Aorta (tissue), 5 donors: ENCODE measurements at regions not wholly inside any gene's neighbourhood (a gene's known extent, or its start where the extent isn't known, plus 50 kb on each side); places are given as distances from the start of the nearest gene placed in this dataset.

ENCODE experiments used
- ATAC-seq: fragments of 200-7000 bp; cut with Tn5 transposase; one replicate; pipeline ENCODE4 v1.9.1; 2022; ENCODE audit warnings: moderate library complexity; ENCODE audit not compliant: low FRiP score
- DNase-seq, 2 donors: peaks; one replicate each; pipeline ENCODE4 v3.0.0-alpha.2; 2020
- H3K27ac ChIP-seq, 2 donors: one replicate each; pipeline ENCODE4 v1.5.1; 2013; ENCODE audit warnings: low read length in 2 of 2, mild to moderate bottlenecking in 2 of 2, moderate library complexity in 2 of 2, control low read depth in 1 of 2, inconsistent platforms in 1 of 2, low read depth in 1 of 2
- H3K27me3 ChIP-seq, 2 donors: one replicate each; pipeline ENCODE4 v1.6.1; 2013; ENCODE audit warnings: control low read depth in 1 of 2, low read length in 1 of 2, mild to moderate bottlenecking in 1 of 2, moderate library complexity in 1 of 2; ENCODE audit not compliant: insufficient read depth in 2 of 2, control insufficient read depth in 1 of 2
- H3K36me3 ChIP-seq, 2 donors: one replicate each; pipeline ENCODE4 v1.6.1; 2013; ENCODE audit warnings: control low read depth in 1 of 2, low read length in 1 of 2, mild to moderate bottlenecking in 1 of 2; ENCODE audit not compliant: insufficient read depth in 2 of 2, control insufficient read depth in 1 of 2
- H3K4me1 ChIP-seq, 2 donors: one replicate each; pipeline ENCODE4 v1.6.1; 2013; ENCODE audit warnings: low read length in 2 of 2, control low read depth in 1 of 2, mild to moderate bottlenecking in 1 of 2, moderate library complexity in 1 of 2; ENCODE audit not compliant: insufficient read depth in 2 of 2, control insufficient read depth in 1 of 2
- H3K4me3 ChIP-seq, 2 donors: one replicate each; pipeline ENCODE4 v1.5.1; 2013; ENCODE audit warnings: low read length in 2 of 2, control low read depth in 1 of 2, mild to moderate bottlenecking in 1 of 2
- H3K9me3 ChIP-seq: one replicate; pipeline ENCODE4 v1.6.1; 2013; ENCODE audit warnings: mild to moderate bottlenecking, low read length; ENCODE audit not compliant: control insufficient read depth
- WGBS, 2 donors: extraction: QIAGEN DNeasy Blood & Tissue Kit; methylation state at CpG; one replicate each; pipeline ENCODE4 v1.1.7; 2013; 5-methylcytosine and 5-hydroxymethylcytosine counted together
- intact Hi-C, 2 donors: fragments of 100-400 bp; cut with DNase I; formaldehyde crosslinking; loops; one replicate each; pipeline versions ENCODE4 v1.14.2 to v1.15.0; 2022
- donor health status: healthy with polysubstance abuse.
- donor health status: Bipolar disorder and iron deficiency.
- donor health status: DM: no; HTN: no; CAD: no.
- donor health status: DM: no; HTN: no; CAD: no.
- donor health status: DM: yes; HTN: yes; CAD: no.

DNA sequence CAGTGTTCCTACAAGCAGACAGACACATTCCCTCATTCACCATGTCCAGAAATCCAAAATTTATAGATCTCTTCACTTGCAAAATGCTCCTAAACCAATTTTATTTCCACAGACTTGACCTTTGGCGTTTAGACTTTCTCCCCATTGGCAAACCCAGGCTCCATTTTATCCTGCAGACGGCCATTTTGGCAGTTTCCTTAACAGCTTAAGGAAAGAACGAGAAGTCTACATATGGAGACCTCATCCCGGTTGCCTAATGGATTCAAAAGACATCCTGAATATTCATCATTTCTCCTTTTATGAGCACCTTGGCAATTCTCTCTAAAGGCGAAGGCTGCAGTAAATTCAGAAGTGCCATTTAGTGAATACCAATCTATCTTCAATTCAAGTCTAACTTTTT, 132.9 kb downstream of the HLX start:
- no peak overlapping the region for H3K27ac ChIP-seq
- no peaks in the 10 kb centered on the region for H3K27me3 ChIP-seq
- H3K4me1 ChIP-seq, result peaks cover 4 to 6% of the 10 kb centered on the region in 2 donors
- no peaks in the 10 kb centered on the region for H3K9me3 ChIP-seq
- no peak for ATAC-seq
- H3K4me3 ChIP-seq, result no peak overlapping the region
- WGBS, 2 donors, result 97 to 98% methylated on average over 5 of the region's 5 CpGs
- intact Hi-C loops, result no loop called here
- no peaks in the 10 kb centered on the region for H3K36me3 ChIP-seq
- DNase-seq, result no peak

DNA sequence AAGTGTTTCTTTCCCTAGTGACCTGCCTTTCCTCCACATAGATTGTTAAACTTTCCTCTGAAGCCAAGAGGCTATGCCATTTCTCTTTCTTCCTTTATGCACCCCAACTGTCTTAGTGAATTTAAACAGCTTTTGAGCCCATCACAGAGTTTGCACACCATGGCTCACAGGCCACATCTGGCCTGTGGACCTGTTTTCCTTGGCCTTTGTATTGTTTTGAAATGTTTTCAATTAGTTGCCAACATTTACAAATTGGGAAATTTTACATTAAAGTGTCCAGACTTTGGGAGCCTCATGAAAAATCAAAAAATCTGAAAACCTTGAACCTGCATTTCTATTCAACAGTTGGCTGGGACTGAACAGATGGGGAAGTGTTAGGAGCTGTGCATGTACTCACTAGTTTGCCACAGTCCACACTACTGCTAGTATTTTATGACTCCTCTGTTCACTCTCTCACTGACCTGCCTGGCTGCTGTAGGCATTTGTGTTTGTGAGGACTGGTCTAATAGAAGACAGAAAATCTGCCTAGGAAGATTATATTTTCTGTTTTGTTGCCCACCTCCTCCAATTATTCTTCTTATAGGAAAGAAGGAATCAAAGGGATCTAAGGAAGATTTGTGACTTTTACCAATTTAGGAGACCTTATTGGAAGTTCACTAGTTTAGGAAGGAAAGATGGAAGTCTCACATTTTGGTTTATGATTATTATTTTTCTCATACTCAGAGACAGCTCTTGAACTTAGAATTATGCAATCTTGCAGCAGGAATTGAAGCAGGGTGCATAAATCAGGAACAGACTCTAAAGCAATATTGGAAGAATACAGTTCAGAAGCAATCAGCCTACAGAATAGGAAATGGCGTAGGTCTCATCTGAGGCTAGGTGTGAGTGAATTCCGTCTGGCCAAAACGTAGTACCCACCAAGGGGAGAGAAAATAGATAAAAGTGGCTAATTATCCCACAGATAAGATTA, 134.7 kb downstream of the HLX start:
- WGBS, 2 donors, result 91 to 94% methylated on average over 3 of the region's 3 CpGs
- Histone ChIP-seq H3K4me1 (peaks cover 4 to 6% of the 10 kb centered on the region in 2 donors), H3K27me3 (no peaks in the 10 kb centered on the region), H3K9me3 (no peaks in the 10 kb centered on the region), H3K36me3 (no peaks in the 10 kb centered on the region), H3K27ac (no peak overlapping the region), H3K4me3 (no peak overlapping the region)
- ATAC-seq (peak; percentile 40), DNase-seq (no peak)
- intact Hi-C loops, result no loop called here

DNA sequence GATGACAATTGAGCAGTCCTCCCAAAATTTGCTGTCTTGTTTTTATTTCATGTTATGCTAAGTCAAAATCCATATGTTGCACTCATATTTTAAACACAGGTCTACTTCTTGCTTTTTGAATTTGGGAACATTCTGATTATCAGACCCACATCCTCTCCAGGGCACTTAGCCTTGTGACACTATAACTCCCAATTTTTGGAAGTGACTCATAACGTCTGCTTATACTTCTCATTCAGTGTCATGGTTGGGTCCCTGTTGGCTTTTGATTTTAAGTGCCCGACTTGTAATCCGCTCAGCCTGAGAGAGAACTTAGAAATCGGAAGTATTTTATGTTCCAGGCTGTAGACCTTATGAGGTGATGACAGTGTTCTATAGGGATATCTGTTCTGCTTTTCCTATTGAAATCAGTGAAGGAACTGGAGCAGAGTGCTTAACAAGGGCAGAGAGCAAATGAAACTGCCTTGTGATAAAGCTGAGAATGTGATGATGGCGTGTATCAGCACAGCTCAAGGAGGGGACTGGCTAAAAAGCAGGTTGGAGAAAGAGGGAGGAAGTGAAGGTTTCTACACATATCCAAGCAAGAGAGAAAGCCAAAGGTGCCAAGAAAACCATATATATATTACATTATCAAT, 136.0 kb downstream of the HLX start:
- Histone ChIP-seq H3K9me3 (no peaks in the 10 kb centered on the region), H3K4me3 (no peak overlapping the region), H3K27ac (no peak overlapping the region), H3K36me3 (no peaks in the 10 kb centered on the region), H3K27me3 (no peaks in the 10 kb centered on the region), H3K4me1 (peaks cover 4 to 6% of the 10 kb centered on the region in 2 donors)
- intact Hi-C loops, result no loop called here
- 95 to 97% methylated on average over 5 of the region's 5 CpGs for WGBS, 2 donors
- no peak for DNase-seq
- ATAC-seq, result no peak

DNA sequence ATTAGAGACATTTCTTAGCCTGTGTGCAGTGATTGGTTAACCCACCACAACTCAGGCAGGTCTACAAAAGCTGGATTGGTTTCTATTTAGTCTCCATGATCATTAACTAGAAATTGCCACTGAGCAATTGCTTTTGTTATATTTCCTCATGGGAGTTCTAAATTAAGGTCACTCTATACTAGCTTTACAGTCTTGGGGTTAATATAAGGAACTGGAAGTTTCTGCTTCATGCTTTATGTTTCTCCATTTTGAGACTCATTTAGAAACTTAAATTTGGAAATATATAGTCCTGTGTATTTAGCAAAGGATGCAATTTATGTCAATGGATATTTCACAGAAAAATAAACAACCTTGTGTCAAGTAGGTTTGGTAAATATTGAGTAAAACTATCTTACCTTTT, 137.5 kb downstream of the HLX start:
- Histone ChIP-seq H3K4me1 (no peaks in the 10 kb centered on the region), H3K27me3 (no peaks in the 10 kb centered on the region), H3K27ac (no peak overlapping the region), H3K9me3 (no peaks in the 10 kb centered on the region), H3K4me3 (no peak overlapping the region), H3K36me3 (no peaks in the 10 kb centered on the region)
- no peak for DNase-seq
- no peak for ATAC-seq
- intact Hi-C loops, result no loop called here

DNA sequence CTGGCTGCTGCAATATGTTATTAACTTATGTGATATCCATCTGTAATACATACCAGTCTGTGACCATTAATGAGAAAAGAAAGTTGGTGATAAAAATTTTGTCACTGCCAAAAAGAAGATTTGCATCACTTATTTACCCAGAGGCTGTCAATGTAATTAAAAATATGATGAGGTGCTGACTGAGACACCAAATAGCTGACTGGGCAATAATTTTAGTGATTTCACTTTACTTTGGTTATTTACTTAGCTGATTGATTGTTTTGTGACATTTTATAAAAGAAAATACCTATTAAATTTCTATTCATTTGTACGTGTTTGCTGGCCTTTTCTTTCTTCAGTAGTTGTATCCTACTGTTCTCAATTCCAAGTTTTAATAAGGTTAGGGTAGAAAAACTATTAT, 139.2 kb downstream of the HLX start:
- intact Hi-C loops, result no loop called here
- DNase-seq (no peak), ATAC-seq (no peak)
- WGBS, 2 donors, result 89 to 97% methylated on average over 1 of the region's 1 CpG
- no peaks in the 10 kb centered on the region for H3K4me1 ChIP-seq
- no peak overlapping the region for H3K27ac ChIP-seq
- no peaks in the 10 kb centered on the region for H3K27me3 ChIP-seq
- H3K4me3 ChIP-seq, result no peak overlapping the region
- H3K36me3 ChIP-seq, result no peaks in the 10 kb centered on the region
- H3K9me3 ChIP-seq, result no peaks in the 10 kb centered on the region

DNA sequence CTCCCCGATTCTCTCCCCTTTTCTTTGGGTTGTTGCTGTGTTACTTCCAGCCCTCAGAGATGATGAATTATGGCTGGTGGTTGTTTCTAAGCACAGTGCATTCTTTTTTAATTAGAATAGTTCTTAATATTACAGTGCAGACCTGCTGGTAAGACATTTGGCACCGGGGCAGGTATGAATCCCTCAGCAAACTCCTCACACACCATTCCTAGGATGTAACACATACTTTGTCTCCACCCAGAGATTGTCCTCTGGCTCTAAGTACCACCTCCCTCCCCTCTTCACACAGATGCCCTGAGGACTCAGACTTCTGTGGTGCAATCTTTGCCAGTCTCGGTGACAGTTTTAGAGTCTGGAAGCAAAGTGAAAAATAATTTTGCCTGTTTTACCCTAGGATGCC, 143.1 kb downstream of the HLX start:
- intact Hi-C loops, result no loop called here
- no peak overlapping the region for H3K27ac ChIP-seq
- no peaks in the 10 kb centered on the region for H3K4me1 ChIP-seq
- H3K9me3 ChIP-seq, result no peaks in the 10 kb centered on the region
- DNase-seq (no peak), ATAC-seq (no peak)
- H3K4me3 ChIP-seq, result no peak overlapping the region
- 72 to 83% methylated on average over 3 of the region's 3 CpGs for WGBS, 2 donors
- no peaks in the 10 kb centered on the region for H3K36me3 ChIP-seq
- H3K27me3 ChIP-seq, result no peaks in the 10 kb centered on the region

DNA sequence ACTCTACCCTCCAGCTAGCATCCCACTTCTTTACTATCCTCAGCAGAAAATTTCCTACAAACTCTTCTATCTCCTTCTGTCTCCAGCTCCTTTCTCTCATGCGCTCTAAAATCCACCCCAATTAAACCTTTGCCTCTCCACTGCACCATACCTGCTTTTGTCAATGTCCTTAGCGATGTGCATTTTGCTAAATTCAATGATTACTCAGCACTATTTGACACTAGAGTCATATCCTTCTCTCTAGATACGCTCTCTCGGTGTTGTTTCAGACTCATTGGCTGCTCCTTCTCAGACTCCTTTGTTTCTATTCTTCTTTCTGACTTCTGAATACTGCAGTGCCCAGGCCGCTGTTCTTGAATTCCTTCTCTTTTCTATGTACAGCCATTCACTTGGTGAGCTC, 144.2 kb downstream of the HLX start:
- intact Hi-C loops, result no loop called here
- Histone ChIP-seq H3K4me3 (no peak overlapping the region), H3K9me3 (no peaks in the 10 kb centered on the region), H3K36me3 (no peaks in the 10 kb centered on the region), H3K4me1 (no peaks in the 10 kb centered on the region), H3K27me3 (no peaks in the 10 kb centered on the region), H3K27ac (no peak overlapping the region)
- DNase-seq, result no peak
- ATAC-seq, result no peak
- WGBS, 2 donors, result 96 to 97% methylated on average over 5 of the region's 5 CpGs

DNA sequence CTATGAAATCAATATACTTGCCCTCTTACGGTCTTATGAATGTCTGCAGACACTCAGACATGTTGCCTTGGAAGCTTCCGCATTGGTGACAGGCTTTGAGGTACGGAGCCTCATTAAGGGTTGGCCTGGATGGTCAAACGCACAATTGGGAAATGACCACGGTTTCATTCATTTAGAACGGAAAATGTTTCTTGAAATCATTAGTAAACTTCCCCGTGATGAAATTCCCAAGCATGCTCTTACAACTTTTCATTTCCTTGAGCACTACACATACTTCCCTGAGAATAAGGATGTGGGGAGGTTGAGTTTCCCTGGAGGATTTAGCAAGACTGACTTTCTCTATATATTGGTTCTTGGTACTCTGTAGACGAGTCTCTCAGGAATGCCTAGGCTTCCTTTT, 146.3 kb downstream of the HLX start:
- Histone ChIP-seq H3K4me1 (no peaks in the 10 kb centered on the region), H3K4me3 (no peak overlapping the region), H3K36me3 (no peaks in the 10 kb centered on the region), H3K9me3 (no peaks in the 10 kb centered on the region), H3K27ac (no peak overlapping the region), H3K27me3 (no peaks in the 10 kb centered on the region)
- intact Hi-C loops, result no loop called here
- ATAC-seq (no peak), DNase-seq (no peak)
- WGBS, 2 donors, result 90 to 93% methylated on average over 8 of the region's 8 CpGs

DNA sequence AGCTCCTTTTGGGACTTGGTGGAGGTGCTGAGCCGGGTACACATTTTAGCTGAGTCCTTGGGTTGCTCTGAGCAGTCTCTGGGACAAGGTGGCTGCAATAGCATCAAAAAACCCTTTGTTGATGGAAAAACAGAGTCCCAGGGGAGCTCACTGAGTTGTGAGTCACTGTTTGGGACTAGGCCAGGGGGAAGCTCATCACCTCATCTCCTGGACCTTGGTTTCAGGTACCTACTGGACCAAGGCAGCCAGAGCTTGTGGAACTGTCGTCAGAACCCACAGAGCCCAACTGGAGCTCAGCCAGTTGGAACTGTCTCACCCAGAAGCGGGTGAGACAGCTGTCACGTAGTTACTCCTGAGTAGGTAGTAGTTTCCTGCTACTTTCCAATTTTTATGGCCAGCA, 146.7 kb downstream of the HLX start:
- no peaks in the 10 kb centered on the region for H3K27me3 ChIP-seq
- ATAC-seq (no peak), DNase-seq (no peak)
- H3K4me1 ChIP-seq, result no peaks in the 10 kb centered on the region
- intact Hi-C loops, result no loop called here
- H3K36me3 ChIP-seq, result no peaks in the 10 kb centered on the region
- H3K27ac ChIP-seq, result no peak overlapping the region
- 61 to 68% methylated on average over 4 of the region's 4 CpGs for WGBS, 2 donors
- no peak overlapping the region for H3K4me3 ChIP-seq
- H3K9me3 ChIP-seq, result no peaks in the 10 kb centered on the region
